Non-pigmented ciliary epithelial cell (primary cell): ENCODE measurements at regions not wholly inside any gene's neighbourhood (a gene's known extent, or its start where the extent isn't known, plus 50 kb on each side); places are given as distances from the start of the nearest gene placed in this dataset.
A peak's percentile ranks its signal among the peaks of the same experiment; 100 is the strongest.
"Not testable (repeated sequence)": the region's sequence is repeated elsewhere in the genome, so short reads cannot be mapped to it uniquely, and the experiment has no call there.

Source experiments
- DNase-seq: peaks from one replicate; pipeline ENCODE4 v3.0.0-alpha.2; 2010; ENCODE audit warnings: low read depth

- DNase-seq, result peak; percentile 38
Observed at GRCh38 chr4:31655328-31655727, 935.2 kb downstream of the PCDH7 start.

GRCh38 chr4:31657859-31658570 is 937.8 kb downstream of the PCDH7 start:
- peak; percentile 17 for DNase-seq

- DNase-seq, result no peak
Observed at GRCh38 chr4:31660916-31661315, 940.7 kb downstream of the PCDH7 start.

GRCh38 chr4:31662951-31663350 is 942.8 kb downstream of the PCDH7 start:
- no peak for DNase-seq

GRCh38 chr4:31667686-31668085 is 947.5 kb downstream of the PCDH7 start:
- DNase-seq, result no peak

- no peak for DNase-seq
Observed at GRCh38 chr4:31674313-31674947, 954.3 kb downstream of the PCDH7 start.

GRCh38 chr4:31678356-31678755 is 958.2 kb downstream of the PCDH7 start:
- no peak for DNase-seq

GRCh38 chr4:31682796-31683195 is 962.6 kb downstream of the PCDH7 start:
- peak; percentile 5 for DNase-seq

GRCh38 chr4:31687717-31688342 is 967.7 kb downstream of the PCDH7 start:
- DNase-seq, result no peak

- DNase-seq, result no peak
Observed at GRCh38 chr4:31692399-31692940, 972.3 kb downstream of the PCDH7 start.

GRCh38 chr4:31701256-31701655 is 981.1 kb downstream of the PCDH7 start:
- no peak for DNase-seq

GRCh38 chr4:31702326-31702725 is 982.2 kb downstream of the PCDH7 start:
- no peak for DNase-seq

GRCh38 chr4:31714238-31714637 is 994.1 kb downstream of the PCDH7 start:
- no peak for DNase-seq

- DNase-seq, result no peak
Observed at GRCh38 chr4:31715302-31715701, 995.1 kb downstream of the PCDH7 start.

- DNase-seq, result no peak
Observed at GRCh38 chr4:31727030-31727429, 1006.9 kb downstream of the PCDH7 start.

- no peak for DNase-seq
Observed at GRCh38 chr4:31735004-31735403, 1014.8 kb downstream of the PCDH7 start.

GRCh38 chr4:31737419-31737818 is 1017.2 kb downstream of the PCDH7 start:
- no peak for DNase-seq

- no peak for DNase-seq
Observed at GRCh38 chr4:31741326-31741725, 1021.2 kb downstream of the PCDH7 start.

- no peak for DNase-seq
Observed at GRCh38 chr4:31748382-31748781, 1028.2 kb downstream of the PCDH7 start.

- not testable (repeated sequence) for DNase-seq
Observed at GRCh38 chr4:31750581-31750980, 1030.4 kb downstream of the PCDH7 start.

- no peak for DNase-seq
Observed at GRCh38 chr4:31755751-31756150, 1035.6 kb downstream of the PCDH7 start.

GRCh38 chr4:31768756-31769155 is 1048.6 kb downstream of the PCDH7 start:
- no peak for DNase-seq

GRCh38 chr4:31783311-31783710 is 1063.1 kb downstream of the PCDH7 start:
- DNase-seq, result no peak
